Neural progenitor cell (in vitro differentiated cells): ENCODE measurements at regions not wholly inside any gene's neighbourhood (a gene's known extent, or its start where the extent isn't known, plus 50 kb on each side); places are given as distances from the start of the nearest gene placed in this dataset.

ENCODE experiments used
- EZH2 ChIP-seq: fragments of 200-600 bp; sonication (generic); IDR thresholded peaks from 2 replicates; pipeline ENCODE4 v1.6.1; 2017; ENCODE audit warnings: antibody characterized with exemption, mild to moderate bottlenecking, moderate library complexity
- TF ChIP-seq, protein P1 (sequence below): fragments of 200-600 bp; sonication (generic); IDR thresholded peaks from 2 replicates; pipeline ENCODE4 v1.5.1; 2017; ENCODE audit warnings: antibody characterized with exemption, mild to moderate bottlenecking

GRCh38 chrX:74220277-74220676 is 83.7 kb upstream of the ZCCHC13 start:
- TF ChIP-seq, protein P1, sequence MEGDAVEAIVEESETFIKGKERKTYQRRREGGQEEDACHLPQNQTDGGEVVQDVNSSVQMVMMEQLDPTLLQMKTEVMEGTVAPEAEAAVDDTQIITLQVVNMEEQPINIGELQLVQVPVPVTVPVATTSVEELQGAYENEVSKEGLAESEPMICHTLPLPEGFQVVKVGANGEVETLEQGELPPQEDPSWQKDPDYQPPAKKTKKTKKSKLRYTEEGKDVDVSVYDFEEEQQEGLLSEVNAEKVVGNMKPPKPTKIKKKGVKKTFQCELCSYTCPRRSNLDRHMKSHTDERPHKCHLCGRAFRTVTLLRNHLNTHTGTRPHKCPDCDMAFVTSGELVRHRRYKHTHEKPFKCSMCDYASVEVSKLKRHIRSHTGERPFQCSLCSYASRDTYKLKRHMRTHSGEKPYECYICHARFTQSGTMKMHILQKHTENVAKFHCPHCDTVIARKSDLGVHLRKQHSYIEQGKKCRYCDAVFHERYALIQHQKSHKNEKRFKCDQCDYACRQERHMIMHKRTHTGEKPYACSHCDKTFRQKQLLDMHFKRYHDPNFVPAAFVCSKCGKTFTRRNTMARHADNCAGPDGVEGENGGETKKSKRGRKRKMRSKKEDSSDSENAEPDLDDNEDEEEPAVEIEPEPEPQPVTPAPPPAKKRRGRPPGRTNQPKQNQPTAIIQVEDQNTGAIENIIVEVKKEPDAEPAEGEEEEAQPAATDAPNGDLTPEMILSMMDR, result no peak
- TF ChIP-seq EZH2, result no peak
